Progenitor cell of endocrine pancreas (in vitro differentiated cells): ENCODE measurements at regions not wholly inside any gene's neighbourhood (a gene's known extent, or its start where the extent isn't known, plus 50 kb on each side); places are given as distances from the start of the nearest gene placed in this dataset.
"Not testable (repeated sequence)": the region's sequence is repeated elsewhere in the genome, so short reads cannot be mapped to it uniquely, and the experiment has no call there.

ENCODE experiments used
- DNase-seq: peaks from one replicate; pipeline ENCODE4 v3.0.0; 2021; ENCODE audit warnings: low spot score; ENCODE audit not compliant: unreplicated experiment
- H3K27ac Mint-ChIP-seq: 2 replicates; pipeline ENCODE4 v1.8.0; 2021; ENCODE audit warnings: mild to moderate bottlenecking, moderate library complexity, mixed read lengths
- H3K27me3 Mint-ChIP-seq: 2 replicates; pipeline ENCODE4 v1.8.0; 2021; ENCODE audit warnings: mixed read lengths
- H3K36me3 Mint-ChIP-seq: 2 replicates; pipeline ENCODE4 v1.8.0; 2022; ENCODE audit warnings: mixed read lengths; ENCODE audit not compliant: insufficient read depth
- H3K4me1 Mint-ChIP-seq: 2 replicates; pipeline ENCODE4 v1.8.0; 2021; ENCODE audit warnings: low read depth, mixed read lengths
- H3K4me3 Mint-ChIP-seq: 2 replicates; pipeline ENCODE4 v1.8.0; 2021; ENCODE audit warnings: low read depth, mild to moderate bottlenecking, moderate library complexity, mixed read lengths
- H3K9me3 Mint-ChIP-seq: 2 replicates; pipeline ENCODE4 v1.8.0; 2021; ENCODE audit warnings: low read depth, mixed read lengths
- CTCF ChIP-seq: fragments of 200-600 bp; sonication (generic); IDR thresholded peaks from one replicate; pipeline ENCODE4 v1.5.0; 2021; ENCODE audit warnings: antibody characterized with exemption, mild to moderate bottlenecking; ENCODE audit not compliant: unreplicated experiment

GRCh38 chr7:153748885-153749284 is 303.3 kb upstream of the DPP6 start:
- not testable (repeated sequence) for H3K4me3 Mint-ChIP-seq, DNase-seq

GRCh38 chr7:153765869-153766268 is 286.3 kb upstream of the DPP6 start:
- H3K36me3 Mint-ChIP-seq, H3K27me3 Mint-ChIP-seq, H3K4me3 Mint-ChIP-seq, DNase-seq, H3K27ac Mint-ChIP-seq, H3K4me1 Mint-ChIP-seq: not testable (repeated sequence)
- H3K9me3 Mint-ChIP-seq: peaks cover 39% of the 10 kb centered on the region

More at GRCh38 chr7:153748885-153749284, 303.3 kb upstream of the DPP6 start:
- not testable (repeated sequence) for H3K27me3 Mint-ChIP-seq, H3K4me1 Mint-ChIP-seq, H3K27ac Mint-ChIP-seq, H3K9me3 Mint-ChIP-seq, H3K36me3 Mint-ChIP-seq

- H3K36me3 Mint-ChIP-seq, DNase-seq, H3K4me3 Mint-ChIP-seq, H3K27ac Mint-ChIP-seq, H3K4me1 Mint-ChIP-seq, H3K27me3 Mint-ChIP-seq: not testable (repeated sequence)
- H3K9me3 Mint-ChIP-seq: peaks cover 40% of the 10 kb centered on the region
Measured at GRCh38 chr7:153766926-153767325, 285.3 kb upstream of the DPP6 start.

GRCh38 chr7:153772966-153773365 is 279.2 kb upstream of the DPP6 start:
- Mint-ChIP-seq H3K27me3 (no peaks in the 10 kb centered on the region), H3K4me1 (no peaks in the 10 kb centered on the region), H3K27ac (no peak overlapping the region), H3K9me3 (peaks cover 21% of the 10 kb centered on the region), H3K36me3 (no peaks in the 10 kb centered on the region), H3K4me3 (no peak overlapping the region)
- DNase-seq: no peak
- no peak for TF ChIP-seq CTCF

- H3K4me3 Mint-ChIP-seq, H3K36me3 Mint-ChIP-seq, DNase-seq, H3K27me3 Mint-ChIP-seq, H3K4me1 Mint-ChIP-seq, H3K27ac Mint-ChIP-seq: not testable (repeated sequence)
- H3K9me3 Mint-ChIP-seq: peaks cover 11% of the 10 kb centered on the region
Measured at GRCh38 chr7:153776940-153777339, 275.3 kb upstream of the DPP6 start.

GRCh38 chr7:153797363-153797762 is 254.8 kb upstream of the DPP6 start:
- peaks cover 19% of the 10 kb centered on the region for H3K9me3 Mint-ChIP-seq
- not testable (repeated sequence) for H3K36me3 Mint-ChIP-seq

GRCh38 chr7:153808117-153808516 is 244.1 kb upstream of the DPP6 start:
- no peak for TF ChIP-seq CTCF
- DNase-seq: no peak
- peaks cover 1% of the 10 kb centered on the region for H3K36me3 Mint-ChIP-seq
- no peaks in the 10 kb centered on the region for H3K4me1 Mint-ChIP-seq
- peaks cover 21% of the 10 kb centered on the region for H3K9me3 Mint-ChIP-seq
- H3K4me3 Mint-ChIP-seq: no peak overlapping the region
- H3K27me3 Mint-ChIP-seq: no peaks in the 10 kb centered on the region
- no peak overlapping the region for H3K27ac Mint-ChIP-seq

More at GRCh38 chr7:153797363-153797762, 254.8 kb upstream of the DPP6 start:
- not testable (repeated sequence) for H3K4me3 Mint-ChIP-seq, H3K4me1 Mint-ChIP-seq, H3K27ac Mint-ChIP-seq, H3K27me3 Mint-ChIP-seq, DNase-seq

- H3K27me3 Mint-ChIP-seq: no peaks in the 10 kb centered on the region
- H3K36me3 Mint-ChIP-seq: peaks cover 3% of the 10 kb centered on the region
- H3K4me1 Mint-ChIP-seq: no peaks in the 10 kb centered on the region
- no peak overlapping the region for H3K4me3 Mint-ChIP-seq
- H3K27ac Mint-ChIP-seq: no peak overlapping the region
- peaks cover 56% of the 10 kb centered on the region for H3K9me3 Mint-ChIP-seq
- TF ChIP-seq CTCF: no peak
- no peak for DNase-seq
Measured at GRCh38 chr7:153829525-153829924, 222.7 kb upstream of the DPP6 start.
